Right renal cortex interstitium (tissue), 3 donors: ENCODE measurements at regions not wholly inside any gene's neighbourhood (a gene's known extent, or its start where the extent isn't known, plus 50 kb on each side); places are given as distances from the start of the nearest gene placed in this dataset.

Experiments used
- DNase-seq, 3 donors: peaks; one replicate each; pipeline ENCODE4 v3.0.0-alpha.2; 2013; ENCODE audit warnings: low read depth in 3 of 3, low spot score in 2 of 3

DNA sequence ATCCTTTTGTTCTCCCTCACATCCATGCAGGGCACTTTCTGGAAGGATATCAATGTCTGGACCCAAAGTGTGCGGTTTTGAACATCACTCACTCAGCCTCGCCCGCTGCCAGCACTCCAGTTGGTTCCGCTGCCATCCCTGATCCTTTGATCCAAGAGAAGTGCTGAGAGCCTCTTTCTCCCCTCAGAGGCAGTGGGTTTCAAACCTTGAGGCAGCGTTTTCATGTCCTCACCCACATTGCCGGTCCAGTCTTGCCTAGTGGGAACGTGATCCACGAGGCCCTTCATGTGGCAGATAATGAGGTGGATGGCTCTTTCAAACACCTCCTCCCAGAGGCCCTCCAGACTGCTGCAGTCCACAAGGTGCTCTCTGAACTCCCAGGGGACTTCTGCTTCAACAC lies 122.2 kb downstream of the ACTL8 start:
- DNase-seq, result no peak

DNA sequence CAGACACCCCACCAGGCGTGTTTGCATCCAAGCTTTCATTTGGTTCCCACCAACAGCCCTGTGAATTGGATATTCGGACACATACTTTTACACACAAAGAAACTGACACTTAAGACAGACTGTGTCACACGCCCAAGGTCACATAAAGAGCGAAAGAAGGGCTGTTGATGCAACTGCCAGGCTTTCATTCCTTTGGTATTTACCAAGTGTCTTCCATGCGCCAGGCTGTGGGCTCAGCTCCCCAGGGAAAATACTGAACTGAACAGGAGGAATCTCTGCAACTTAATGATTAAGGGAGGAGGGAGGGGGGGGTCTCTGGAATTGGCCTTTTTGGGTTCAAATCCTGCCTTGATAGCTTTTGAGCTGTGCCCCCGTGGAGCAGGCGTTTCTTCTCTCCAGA lies 122.8 kb downstream of the ACTL8 start:
- no peak for DNase-seq

DNA sequence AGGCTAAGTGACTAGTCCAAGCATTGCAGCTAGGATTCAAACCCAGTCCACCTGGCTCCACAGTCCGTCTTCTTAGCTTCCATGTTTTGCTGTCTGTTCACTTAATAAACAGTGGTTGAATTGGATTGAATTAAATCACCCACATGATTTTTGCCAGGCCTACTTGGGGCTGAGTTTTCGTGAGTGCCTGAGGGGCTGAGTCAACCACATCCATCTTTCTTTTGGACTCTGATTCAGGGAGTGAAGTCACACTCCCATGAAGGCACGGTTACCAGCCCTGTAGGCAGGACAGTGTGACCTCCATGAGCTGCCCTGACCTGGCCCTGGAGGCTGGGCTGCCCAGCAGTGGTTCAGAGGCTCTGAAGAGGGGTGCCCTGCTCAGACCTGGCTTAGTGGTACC lies 123.7 kb downstream of the ACTL8 start:
- no peak for DNase-seq

DNA sequence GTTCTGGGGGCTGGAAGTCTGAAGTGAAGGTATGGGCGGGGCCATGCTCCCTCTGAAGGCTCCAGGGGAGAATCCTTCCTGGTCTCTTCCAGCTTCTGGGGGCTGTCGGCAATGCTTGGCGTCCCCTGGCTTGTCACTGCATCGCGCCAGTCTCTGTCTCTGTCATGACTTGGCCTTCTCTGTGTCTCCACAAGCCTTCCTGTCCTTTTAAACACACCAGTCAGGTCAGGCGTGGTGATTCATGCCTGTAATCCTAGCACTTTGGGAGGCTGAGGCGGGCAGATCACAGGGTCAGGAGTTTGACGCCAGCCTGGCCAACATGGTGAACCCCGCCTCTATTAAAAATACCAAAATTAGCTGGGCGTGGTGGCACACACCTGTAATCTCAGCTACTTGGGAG lies 125.3 kb downstream of the ACTL8 start:
- DNase-seq, result no peak

DNA sequence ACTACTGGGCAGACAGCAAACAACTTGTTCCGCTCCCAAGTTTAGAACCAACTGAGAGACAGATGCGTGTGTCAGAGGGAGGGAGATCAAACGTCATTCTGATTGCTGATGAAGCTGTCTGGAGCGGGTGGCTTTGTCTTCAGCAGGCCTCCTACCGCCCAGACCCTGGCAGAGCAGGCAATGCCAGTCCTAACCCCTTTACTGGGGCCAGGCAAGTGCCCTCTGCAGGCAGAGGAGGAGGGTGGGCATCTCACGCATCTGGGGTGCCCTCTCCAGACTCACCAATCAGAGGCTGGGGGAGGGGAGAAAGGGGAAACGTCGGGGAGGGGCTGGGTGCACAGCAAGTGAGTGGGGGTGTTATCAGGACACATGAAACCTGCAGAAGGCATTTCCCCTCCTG lies 126.6 kb downstream of the ACTL8 start:
- no peak for DNase-seq

DNA sequence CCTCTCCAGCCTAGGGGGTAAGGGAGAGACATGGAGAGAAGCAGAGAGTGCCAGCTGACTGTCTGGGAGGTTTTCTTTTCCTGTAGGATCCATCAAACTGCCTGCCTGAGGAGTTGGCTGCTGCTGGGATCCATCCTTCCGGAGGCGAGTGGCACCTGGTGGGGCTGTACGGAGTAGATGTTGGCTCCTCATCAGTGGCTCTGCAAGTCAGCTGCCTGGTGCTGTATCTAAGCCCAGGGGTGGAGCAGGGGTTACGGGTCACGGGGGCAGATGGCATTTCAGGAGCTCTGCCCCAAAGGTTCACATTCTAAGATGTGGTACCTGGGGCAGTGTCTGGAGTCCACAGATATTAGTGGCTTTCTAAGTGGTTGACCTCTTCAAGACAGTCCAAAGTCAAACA lies 128.0 kb downstream of the ACTL8 start:
- DNase-seq, result no peak

DNA sequence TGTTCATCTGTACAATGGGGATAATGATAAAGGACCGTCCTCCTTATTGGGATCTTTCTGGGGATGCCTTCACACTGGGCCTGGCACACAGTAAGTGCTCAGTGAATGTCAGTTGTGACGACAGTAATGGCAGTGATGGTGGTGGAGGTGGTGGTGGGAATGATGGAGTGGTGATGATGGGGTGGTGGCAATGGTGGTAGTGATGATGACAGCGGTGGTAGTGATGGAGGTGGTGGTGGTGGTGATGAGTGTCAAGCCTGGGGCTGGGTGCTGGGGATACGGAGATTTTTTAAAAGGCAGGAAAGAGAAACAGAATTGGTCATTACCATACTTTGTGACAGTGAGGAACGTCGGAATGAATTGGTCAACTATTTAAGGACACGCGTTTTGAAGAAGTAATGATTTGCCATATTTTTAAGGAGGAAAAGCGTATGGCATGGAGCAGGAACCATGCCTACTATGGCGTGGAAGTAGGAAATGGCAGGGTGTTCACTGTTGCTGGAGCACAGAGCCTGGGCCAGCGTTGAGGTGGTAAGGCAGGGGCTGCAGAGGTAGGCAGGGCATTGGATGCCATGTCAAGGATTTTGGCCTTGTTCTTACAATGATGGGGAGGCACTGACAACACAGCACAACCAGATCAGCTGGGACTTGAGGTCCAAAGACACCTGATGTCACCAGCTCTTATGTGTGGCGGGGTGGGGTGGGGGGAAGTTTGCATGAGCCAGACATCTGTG lies 128.7 kb downstream of the ACTL8 start:
- no peak for DNase-seq

DNA sequence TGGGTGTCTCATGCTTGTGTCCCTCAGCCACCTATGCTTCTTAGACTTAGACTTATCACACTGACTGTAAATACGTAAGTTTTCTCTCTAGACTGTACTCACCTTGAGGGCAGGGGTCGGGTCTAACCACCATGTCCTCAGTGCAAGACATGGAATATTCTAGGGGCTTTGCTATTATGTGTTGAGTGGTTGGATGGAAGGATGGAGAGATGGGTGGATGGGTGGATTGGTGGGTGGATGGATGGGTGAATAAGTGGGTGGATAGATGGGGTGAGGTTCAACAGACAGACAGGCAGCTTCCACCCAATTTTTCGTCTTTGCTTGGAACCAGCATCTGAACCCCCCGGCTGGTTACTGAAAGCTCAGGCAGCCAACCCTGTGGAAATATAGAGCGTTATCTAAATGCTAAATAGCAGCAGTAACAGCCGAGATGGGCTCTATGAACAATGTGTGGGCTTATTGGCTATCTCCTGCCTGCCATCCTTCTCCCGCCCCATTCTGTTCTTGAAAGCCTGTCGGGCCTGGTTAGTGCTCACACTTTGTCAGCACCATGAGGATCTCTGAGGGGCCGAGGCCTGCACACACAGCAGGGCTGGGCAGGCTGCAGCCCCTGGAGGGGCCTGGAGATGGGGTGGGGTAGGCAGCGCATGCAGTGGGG lies 130.7 kb downstream of the ACTL8 start:
- DNase-seq, result no peak

DNA sequence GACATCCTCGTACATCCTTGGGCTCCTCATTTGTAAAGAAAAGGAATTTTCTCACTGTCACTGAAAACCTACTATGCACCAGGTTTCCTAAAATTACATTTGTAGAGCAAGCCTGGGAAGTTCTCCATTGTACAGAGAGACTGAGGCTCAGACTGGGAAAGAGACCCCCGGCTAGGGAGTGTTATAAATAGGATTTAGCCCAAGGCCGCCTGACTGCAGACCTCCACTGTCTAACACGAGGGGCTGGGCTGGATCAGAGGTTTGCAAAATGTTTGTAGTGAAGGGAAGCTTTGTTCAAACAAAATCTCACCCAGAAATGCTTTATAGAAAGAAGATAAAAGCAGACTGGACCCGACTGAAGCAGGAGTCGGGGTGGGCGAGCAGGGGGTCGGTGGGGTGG lies 131.3 kb downstream of the ACTL8 start:
- no peak for DNase-seq

DNA sequence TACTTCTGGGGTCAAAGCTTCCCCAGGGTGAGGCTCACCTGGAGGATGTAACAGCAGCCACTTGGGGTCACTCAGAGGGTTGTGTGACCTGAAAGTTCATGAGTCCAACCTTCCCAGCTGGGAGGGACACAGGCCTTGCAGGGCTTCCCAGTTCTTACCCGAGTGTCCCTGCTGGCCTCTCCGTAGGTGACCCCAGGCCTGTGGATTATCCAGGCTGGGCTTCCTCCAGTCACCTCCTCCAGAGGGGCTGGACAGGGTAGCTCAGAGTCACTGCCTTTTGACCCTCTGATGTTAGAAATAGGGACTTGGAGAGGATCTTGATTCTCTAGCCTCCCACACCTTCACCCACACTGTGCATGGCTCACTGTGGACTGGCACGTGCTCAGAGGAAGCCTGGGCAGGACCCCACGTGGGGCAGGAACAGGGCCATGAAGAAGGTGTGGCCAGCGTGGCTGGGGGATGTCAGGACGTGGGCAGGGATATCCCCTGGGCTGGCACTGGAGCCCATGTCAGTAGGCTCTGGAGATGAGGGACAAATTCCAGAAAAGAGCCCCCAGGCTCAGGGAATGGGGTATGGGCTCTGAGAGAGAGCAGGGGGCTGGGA lies 131.8 kb downstream of the ACTL8 start:
- no peak for DNase-seq

DNA sequence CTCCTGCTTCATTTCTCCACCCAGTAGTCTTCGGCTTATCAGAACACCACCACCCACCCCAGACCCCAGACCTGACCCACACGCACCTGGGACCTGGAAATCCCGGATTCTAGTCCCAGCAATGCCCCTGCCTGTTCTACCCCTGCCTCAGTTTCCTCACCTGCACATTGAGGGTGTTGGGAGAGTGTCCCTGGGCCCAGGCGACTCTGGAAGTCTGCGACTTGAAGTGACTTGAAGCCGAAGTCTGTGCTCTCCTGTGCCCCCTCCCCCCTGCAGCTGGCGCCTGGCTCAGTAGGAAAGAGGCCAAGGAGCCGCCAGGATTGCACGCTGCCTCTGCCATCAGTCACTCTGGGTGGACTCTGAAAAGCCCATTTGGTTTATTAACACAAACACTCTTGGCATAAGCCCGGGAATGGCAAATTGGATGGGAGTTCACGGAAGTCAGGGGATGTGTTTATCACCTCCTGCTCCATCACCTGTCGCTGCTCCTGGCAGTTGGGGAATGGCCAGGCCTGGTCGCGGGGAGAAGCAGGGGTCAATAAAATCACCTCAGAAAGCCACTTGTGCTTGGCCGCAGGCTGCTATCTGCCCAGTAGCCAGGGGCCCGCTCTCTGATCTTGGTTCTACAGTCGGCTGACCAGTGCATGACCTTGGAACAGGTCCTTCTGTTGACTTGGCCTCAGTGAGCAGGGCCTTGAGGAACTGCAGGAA lies 132.7 kb downstream of the ACTL8 start:
- no peak for DNase-seq

DNA sequence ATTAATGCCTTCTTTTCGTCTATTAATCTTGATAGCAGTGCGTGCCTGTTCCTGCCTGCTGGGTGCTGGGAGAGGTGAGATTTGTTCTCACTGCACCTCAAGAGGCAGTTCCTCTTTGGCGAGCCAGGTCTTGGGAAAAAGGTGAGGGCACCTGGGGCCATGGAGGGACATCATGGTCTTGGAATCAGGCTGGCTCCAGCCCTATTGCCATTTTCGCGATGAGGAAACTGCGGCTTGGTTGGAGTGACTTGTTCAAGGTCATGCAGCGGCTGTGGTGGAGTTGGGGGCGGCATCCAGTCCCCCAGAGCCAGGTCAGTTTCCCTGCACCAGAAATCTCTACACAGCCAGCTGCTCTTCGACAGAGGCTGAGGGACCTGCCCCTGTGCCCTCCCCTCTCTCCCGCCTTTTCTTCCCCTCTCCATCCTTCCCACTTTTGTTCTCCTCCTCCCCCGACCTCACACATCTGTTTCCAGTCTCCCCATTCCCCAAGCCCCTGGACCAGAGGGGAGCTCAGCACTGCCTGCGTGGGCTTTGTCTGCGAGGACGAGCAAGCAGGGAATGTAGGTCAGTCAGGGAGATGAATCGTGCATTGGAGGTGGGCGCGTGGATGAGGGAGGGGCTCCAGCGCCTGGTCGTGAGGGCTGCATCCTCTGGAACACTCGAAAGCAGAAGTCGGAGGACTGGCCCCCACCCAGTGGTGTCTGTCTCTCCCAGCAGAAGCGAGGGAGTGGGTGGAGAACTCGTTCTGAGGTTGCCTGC lies 135.1 kb downstream of the ACTL8 start:
- DNase-seq, result no peak

DNA sequence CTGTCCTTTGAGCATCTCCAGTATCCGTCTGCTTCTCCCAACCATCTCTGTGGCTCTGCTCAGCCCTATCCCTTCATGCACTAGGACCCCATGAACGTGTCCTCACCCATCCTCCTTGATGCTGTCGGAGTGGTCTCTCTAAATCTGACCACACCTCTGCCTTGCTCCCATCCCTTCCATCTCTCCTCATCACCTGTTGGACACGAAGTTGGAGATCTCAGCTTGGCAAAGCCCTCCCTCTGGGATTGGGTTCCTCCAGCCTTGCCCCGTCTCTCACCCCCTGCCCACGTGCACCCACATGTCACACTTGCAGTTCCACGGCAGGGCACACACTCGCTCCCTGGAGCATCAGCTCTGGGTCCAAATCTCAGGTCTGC lies 135.7 kb downstream of the ACTL8 start:
- DNase-seq, result no peak

DNA sequence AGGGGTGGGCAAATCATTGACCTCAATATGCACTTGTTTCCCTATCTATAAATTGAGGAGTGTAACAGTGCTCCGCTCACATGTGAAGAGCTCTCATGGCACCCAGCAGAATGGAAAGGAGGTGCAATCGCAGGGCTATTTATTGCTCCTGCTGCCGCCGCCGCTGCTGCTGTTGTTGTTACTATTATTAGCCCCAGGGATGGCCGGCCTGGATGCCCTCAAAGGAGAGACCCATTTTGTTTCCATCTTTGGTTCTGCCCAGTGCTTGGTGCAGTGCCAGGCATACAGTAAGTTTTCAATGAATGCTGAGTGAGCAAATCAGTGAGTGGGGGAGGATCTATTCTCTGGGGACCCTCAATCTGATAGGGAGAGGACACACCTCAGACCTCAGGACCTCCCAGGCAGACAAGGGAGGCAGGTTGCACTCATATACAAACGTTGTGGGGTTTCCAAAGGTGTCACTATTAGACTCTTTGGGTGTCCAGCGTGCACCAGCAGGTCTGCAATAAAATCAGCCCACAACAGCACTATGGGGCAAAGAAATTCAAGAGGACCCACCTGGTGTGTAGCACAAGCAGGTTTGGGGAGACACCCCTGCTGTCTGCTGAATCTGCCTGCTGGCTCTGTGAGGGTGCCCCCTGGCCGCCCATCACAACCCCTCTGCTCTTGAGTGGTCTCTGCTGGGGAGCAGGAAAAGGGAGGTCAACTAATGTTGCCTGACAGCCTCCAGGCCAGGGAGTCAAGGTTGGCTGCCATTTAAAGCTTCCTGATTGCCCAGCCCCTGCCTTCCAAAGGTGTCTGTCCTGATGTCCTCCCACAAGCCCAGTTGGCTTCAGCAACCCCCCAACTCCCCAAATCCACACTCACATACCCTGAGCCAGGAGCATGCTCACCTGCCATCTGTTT lies 136.3 kb downstream of the ACTL8 start:
- DNase-seq, result no peak

DNA sequence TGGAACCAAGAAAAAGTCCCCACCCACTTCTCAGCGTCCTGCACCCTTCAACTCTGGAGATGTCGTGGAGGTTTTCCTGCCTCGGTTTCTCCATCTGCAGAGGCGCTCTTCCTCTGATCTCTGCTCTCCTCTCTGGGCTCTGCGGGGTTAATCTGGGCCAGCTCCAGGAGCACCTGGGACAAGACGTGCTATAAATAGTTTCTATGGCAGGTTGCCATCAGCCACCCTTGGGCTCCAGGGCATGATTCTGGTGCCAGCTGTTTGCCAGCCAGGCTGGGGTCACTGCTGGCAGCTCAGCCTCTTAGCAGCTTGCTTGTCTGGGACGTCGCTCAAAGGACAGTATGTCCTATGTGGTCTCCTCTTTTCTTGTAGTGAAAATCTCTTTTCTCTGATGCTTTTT lies 137.1 kb downstream of the ACTL8 start:
- no peak for DNase-seq

DNA sequence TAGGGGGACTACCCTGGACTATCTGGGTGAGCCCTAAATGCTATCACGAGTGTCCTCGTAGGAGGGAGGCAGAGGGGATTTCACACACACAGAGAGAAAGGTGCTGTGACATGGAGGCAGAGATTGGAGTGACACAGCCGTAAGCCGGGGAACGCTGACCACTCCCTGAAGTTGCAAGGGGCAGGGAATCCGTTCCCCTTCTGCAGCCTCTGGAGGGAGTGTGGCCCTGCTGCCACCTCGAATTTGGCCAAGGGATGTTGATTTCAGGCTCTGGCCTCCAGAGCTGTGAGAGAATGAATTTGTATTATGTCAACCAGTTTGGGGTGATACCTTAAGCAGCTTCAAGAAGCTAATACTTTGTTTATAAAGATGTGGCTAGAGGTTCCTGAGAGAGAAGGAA lies 137.7 kb downstream of the ACTL8 start:
- no peak for DNase-seq

DNA sequence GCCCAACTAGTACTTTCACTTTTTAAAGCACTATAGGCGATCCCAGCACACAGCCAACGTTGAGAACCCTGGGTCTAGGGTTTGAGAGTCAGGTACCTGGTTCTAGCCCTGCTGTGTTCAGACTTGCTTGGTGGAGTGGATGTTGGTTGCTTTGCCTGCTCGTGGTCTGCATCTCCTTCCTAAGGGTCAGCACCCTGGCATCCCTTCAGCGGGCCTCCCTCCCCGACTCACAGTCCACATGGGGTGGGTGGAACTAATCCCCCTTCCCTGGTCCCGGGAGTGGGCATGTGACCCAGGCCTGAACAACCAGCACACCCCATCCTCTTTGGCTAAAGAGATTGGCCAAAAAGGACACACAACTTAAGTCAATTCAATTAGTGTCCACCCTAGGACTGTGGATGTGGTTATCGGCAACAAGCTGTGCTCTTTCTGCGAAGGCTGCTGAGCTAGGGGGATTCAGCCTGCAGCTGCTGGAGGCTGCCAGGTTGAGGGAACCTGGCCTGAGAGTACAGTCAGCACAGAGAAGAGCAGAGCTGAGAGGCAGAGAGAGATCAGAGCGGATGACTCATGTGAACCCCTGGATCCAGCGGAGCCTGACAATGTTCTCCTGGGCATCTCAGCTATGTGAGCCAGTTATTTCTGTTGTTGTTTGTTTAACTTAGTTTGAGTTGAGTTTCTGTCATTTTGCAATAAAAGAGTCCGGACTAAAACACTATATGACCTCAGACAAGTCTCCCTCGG lies 138.9 kb downstream of the ACTL8 start:
- no peak for DNase-seq

DNA sequence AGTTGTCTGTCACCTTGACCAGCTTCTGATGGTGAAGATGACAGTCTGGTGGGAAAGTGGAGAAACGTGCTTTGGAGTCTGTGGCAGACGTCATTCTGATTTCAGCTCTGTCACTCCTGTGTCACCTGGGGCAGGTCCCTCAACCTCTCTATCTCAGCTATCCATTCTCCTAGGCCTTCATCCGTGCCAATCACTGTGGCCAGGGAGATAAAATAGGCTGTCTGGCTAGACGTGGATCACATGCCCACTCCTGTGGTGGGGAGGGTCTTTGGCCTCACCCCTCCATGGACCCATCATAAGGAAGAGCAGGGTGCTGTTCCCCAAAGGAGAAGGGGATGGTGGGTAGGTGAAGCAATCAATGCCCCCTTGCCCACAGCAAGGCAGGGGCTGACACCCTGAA lies 140.3 kb downstream of the ACTL8 start:
- DNase-seq, result no peak

DNA sequence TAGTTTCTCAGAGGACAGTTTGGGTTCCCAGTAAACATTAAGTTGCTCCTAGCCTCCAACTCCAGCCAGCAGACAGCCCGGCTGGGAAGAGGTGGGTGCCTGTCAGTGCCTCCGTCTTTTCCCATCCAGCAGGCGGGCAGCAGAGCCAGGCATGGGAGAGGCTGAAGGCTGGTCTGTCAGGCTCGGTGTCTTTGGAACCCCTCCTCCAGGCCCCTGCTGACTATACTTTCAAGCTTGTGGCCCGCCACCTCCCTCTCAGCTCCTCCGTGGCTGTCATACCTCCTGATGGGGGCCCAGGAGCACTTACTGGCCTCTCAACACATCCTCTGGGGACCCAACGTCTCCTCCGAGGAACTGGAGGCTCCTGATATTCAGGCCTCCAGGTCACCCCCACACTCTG lies 140.9 kb downstream of the ACTL8 start:
- no peak for DNase-seq
